ENCODE measurements at regions not wholly inside any gene's neighbourhood (a gene's known extent, or its start where the extent isn't known, plus 50 kb on each side); places are given as distances from the start of the nearest gene placed in this dataset.

DNA sequence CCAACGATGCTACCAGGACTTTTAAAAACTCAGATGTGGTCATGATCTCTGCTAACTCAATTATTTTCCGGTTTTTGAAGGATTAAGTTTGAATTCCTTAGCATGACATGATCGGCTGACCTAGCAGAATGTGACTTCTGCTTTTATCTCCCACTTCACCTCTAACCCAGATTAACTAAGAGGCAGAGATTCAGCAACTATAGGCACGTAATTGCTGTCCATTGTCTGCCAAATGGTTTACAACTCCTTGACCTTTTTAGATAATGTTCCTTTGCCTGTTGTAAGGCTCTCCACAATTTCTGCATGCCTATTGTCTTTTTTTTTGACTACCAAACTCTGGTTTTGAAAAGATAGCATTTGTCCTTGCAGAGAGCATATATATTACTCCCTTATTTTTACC lies 268.2 kb downstream of the BRINP1 start:
- Mint-ChIP-seq H3K4me3 (no peak overlapping the region), H3K36me3 (no peaks in the 10 kb centered on the region), H3K27me3 (ENCODE audit: low read depth in 2 of 2) (no peaks in the 10 kb centered on the region), H3K27ac (no peak overlapping the region), H3K9me3 (peaks cover 2 to 6% of the 10 kb centered on the region in 2 donors), H3K4me1 (no peaks in the 10 kb centered on the region)
- ATAC-seq (no peak), DNase-seq (no peak)
- intact Hi-C loops (cut with micrococcal nuclease), result no loop called here
- Histone ChIP-seq H3K4me3 (ENCODE audit: low read length) (no peak overlapping the region), H3K27me3 (ENCODE audit: control insufficient read depth, insufficient read depth, low read length) (no peaks in the 10 kb centered on the region), H3K4me1 (ENCODE audit: control insufficient read depth, insufficient read depth, low read length) (no peaks in the 10 kb centered on the region), H3K36me3 (ENCODE audit: control insufficient read depth, insufficient read depth, low read length) (no peaks in the 10 kb centered on the region), H3K9me3 (ENCODE audit: control insufficient read depth, insufficient read depth, low read length) (no peaks in the 10 kb centered on the region), H3K27ac (ENCODE audit: low read length) (no peak overlapping the region)
- WGBS (ENCODE audit: insufficient coverage), result 67% methylated on average over 4 of the region's 4 CpGs
- TF ChIP-seq CTCF (IDR thresholded peaks at IDR 0.05), result no peak

DNA sequence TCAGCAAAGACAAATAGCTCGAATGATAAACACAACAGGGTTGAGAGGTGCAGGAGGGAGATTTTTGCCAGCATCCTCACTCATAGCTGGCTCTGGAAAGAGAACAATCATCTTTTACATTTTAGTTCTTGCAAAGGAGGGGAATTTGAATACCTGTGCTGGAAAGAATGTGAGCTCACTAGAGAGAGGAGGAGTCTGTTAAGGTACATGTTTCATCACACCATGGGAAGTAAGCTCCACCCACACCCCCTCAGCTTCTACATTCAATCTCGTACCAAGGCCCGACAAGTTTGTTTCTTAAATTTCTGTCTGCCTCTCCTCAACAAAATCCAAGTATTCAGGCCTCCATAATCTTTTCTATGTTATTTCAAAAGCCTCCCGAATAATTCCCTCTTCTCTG lies 254.6 kb downstream of the BRINP1 start:
- Mint-ChIP-seq H3K27me3 (ENCODE audit: low read depth in 2 of 2) (no peaks in the 10 kb centered on the region), H3K4me1 (no peaks in the 10 kb centered on the region), H3K4me3 (no peak overlapping the region), H3K36me3 (no peaks in the 10 kb centered on the region), H3K9me3 (peaks cover 5 to 8% of the 10 kb centered on the region in 2 donors), H3K27ac (no peak overlapping the region)
- Histone ChIP-seq H3K4me1 (ENCODE audit: control insufficient read depth, insufficient read depth, low read length) (no peaks in the 10 kb centered on the region), H3K27me3 (ENCODE audit: control insufficient read depth, insufficient read depth, low read length) (no peaks in the 10 kb centered on the region), H3K27ac (ENCODE audit: low read length) (no peak overlapping the region), H3K4me3 (ENCODE audit: low read length) (no peak overlapping the region), H3K9me3 (ENCODE audit: control insufficient read depth, insufficient read depth, low read length) (peaks cover 3% of the 10 kb centered on the region), H3K36me3 (ENCODE audit: control insufficient read depth, insufficient read depth, low read length) (no peaks in the 10 kb centered on the region)
- no peak for TF ChIP-seq CTCF (IDR thresholded peaks at IDR 0.05)
- intact Hi-C loops (cut with micrococcal nuclease), result no loop called here
- 83% methylated on average over 4 of the region's 4 CpGs for WGBS (ENCODE audit: insufficient coverage)
- no peak for DNase-seq
- ATAC-seq, result no peak

All from natural killer cell (primary cell).